Vagina (tissue), 2 donors: ENCODE measurements at regions not wholly inside any gene's neighbourhood (a gene's known extent, or its start where the extent isn't known, plus 50 kb on each side); places are given as distances from the start of the nearest gene placed in this dataset.

ENCODE experiments used
- CTCF ChIP-seq, 3 experiments: fragments of 450-650 bp in 2 of 3; fragments of 200-600 bp in 1 of 3; sonication (generic) in 1 of 3; IDR thresholded peaks; one replicate each; pipeline ENCODE4 v1.5.1; 2017 to 2019; ENCODE audit warnings: antibody characterized with exemption in 3 of 3, mild to moderate bottlenecking in 2 of 3, moderate library complexity in 2 of 3
- POLR2A ChIP-seq, 2 donors: fragments of 450-650 bp; IDR thresholded peaks; one replicate each; pipeline ENCODE4 v1.6.1; 2017; ENCODE audit warnings: antibody characterized with exemption in 2 of 2, mild to moderate bottlenecking in 2 of 2, moderate library complexity in 2 of 2
- POLR2AphosphoS5 ChIP-seq, 2 donors: sonication (generic); formaldehyde crosslinking; IDR thresholded peaks; one replicate each; pipeline ENCODE4 v1.9.0; 2017; ENCODE audit warnings: antibody characterized with exemption in 2 of 2, mild to moderate bottlenecking in 2 of 2, low read depth in 1 of 2; ENCODE audit not compliant: insufficient read depth in 1 of 2

DNA sequence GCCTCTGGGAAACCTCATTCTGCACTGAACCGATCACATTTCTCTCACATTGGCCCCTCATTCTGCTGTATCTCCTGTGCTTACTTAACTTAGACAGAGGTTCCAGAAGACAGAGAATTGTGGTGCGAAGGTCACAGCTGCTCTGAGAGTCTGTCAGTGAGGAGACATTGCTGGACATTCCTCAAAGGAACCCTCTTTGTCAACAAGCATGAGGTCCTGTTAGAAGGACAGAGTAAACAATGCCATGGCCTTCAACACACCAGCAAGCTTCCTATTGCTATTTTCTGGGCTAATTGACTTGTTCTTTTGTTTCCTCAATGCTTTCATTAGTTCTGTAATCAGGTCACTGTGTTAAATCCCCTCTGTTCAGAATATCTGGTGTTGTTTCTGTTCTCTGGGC is 109.3 kb upstream of the FZD8 start:
- TF ChIP-seq CTCF (IDR thresholded peaks at IDR 0.05) = no peak
- TF ChIP-seq POLR2A (IDR thresholded peaks at IDR 0.05) = no peak
- no peak for TF ChIP-seq POLR2AphosphoS5 (IDR thresholded peaks at IDR 0.05; ENCODE audit: insufficient read depth in 1 of 2, low read depth in 1 of 2)
